Thoracic aorta (tissue), 2 donors: ENCODE measurements at regions not wholly inside any gene's neighbourhood (a gene's known extent, or its start where the extent isn't known, plus 50 kb on each side); places are given as distances from the start of the nearest gene placed in this dataset.

ENCODE experiments used
- ATAC-seq: fragments of 150-250 bp; one replicate; pipeline ENCODE4 v1.8.0; 2017; ENCODE audit warnings: low read depth; ENCODE audit not compliant: insufficient number of reproducible peaks, low FRiP score
- DNase-seq: peaks from one replicate; pipeline ENCODE4 v3.0.0-alpha.2; 2020; ENCODE audit warnings: low spot score
- H3K27ac ChIP-seq, 2 donors: fragments of 200-600 bp; sonication (generic); 1 replicate in 1 of 2; 2 replicates in 1 of 2; pipeline ENCODE4 v1.5.1; 2016; ENCODE audit warnings: mild to moderate bottlenecking in 2 of 2, moderate library complexity in 2 of 2
- H3K27me3 ChIP-seq: fragments of 200-600 bp; sonication (generic); replicated peaks from 2 replicates; pipeline ENCODE4 v1.6.0; 2016; ENCODE audit warnings: mild to moderate bottlenecking; ENCODE audit not compliant: insufficient read depth
- H3K36me3 ChIP-seq: fragments of 200-600 bp; sonication (generic); one replicate; pipeline ENCODE4 v1.5.1; 2016
- H3K4me1 ChIP-seq, 2 donors: fragments of 200-600 bp; sonication (generic); 1 replicate in 1 of 2; 2 replicates in 1 of 2; pipeline versions ENCODE4 v1.5.1 to v1.6.0; 2016; ENCODE audit warnings: low read depth in 2 of 2, mild to moderate bottlenecking in 1 of 2; ENCODE audit not compliant: control insufficient read depth in 1 of 2
- H3K4me3 ChIP-seq: fragments of 200-600 bp; sonication (generic); 2 replicates; pipeline ENCODE4 v1.5.1; 2016; ENCODE audit warnings: mild to moderate bottlenecking
- H3K9me3 ChIP-seq: fragments of 200-600 bp; sonication (generic); 2 replicates; pipeline ENCODE4 v1.5.1; 2016
- CTCF ChIP-seq: fragments of 200-600 bp; sonication (generic); IDR thresholded peaks from one replicate; pipeline ENCODE4 v1.5.1; 2019; ENCODE audit warnings: antibody characterized with exemption

GRCh38 chr2:200185628-200186000 is 120.9 kb upstream of the SPATS2L start:
- no peak for ATAC-seq
- H3K36me3 ChIP-seq, result no peaks in the 10 kb centered on the region
- no peaks in the 10 kb centered on the region for H3K27me3 ChIP-seq
- H3K4me3 ChIP-seq, result no peak overlapping the region
- H3K4me1 ChIP-seq, result peaks cover 0 to 8% of the 10 kb centered on the region in 2 donors
- TF ChIP-seq CTCF, result no peak
- DNase-seq, result no peak
- no peaks in the 10 kb centered on the region for H3K9me3 ChIP-seq
- H3K27ac ChIP-seq, result no peak overlapping the region

GRCh38 chr2:200186002-200186401 is 120.5 kb upstream of the SPATS2L start:
- DNase-seq, result no peak
- no peak overlapping the region for H3K27ac ChIP-seq
- H3K4me3 ChIP-seq, result no peak overlapping the region
- ATAC-seq, result no peak
- no peaks in the 10 kb centered on the region for H3K27me3 ChIP-seq
- no peaks in the 10 kb centered on the region for H3K9me3 ChIP-seq
- no peaks in the 10 kb centered on the region for H3K36me3 ChIP-seq
- peaks cover 0 to 8% of the 10 kb centered on the region in 2 donors for H3K4me1 ChIP-seq
- no peak for TF ChIP-seq CTCF

- Histone ChIP-seq H3K4me3 (no peak overlapping the region), H3K36me3 (no peaks in the 10 kb centered on the region), H3K9me3 (no peaks in the 10 kb centered on the region), H3K27ac (no peak overlapping the region), H3K27me3 (no peaks in the 10 kb centered on the region), H3K4me1 (peaks cover 0 to 8% of the 10 kb centered on the region in 2 donors)
- DNase-seq, result no peak
- ATAC-seq, result no peak
- TF ChIP-seq CTCF, result no peak
These were observed 117.6 kb upstream of the SPATS2L start for GRCh38 chr2:200188876-200189275.

GRCh38 chr2:200189964-200190363 is 116.5 kb upstream of the SPATS2L start:
- no peak for ATAC-seq
- Histone ChIP-seq H3K9me3 (no peaks in the 10 kb centered on the region), H3K4me1 (peaks cover 0 to 4% of the 10 kb centered on the region in 2 donors), H3K36me3 (no peaks in the 10 kb centered on the region), H3K4me3 (no peak overlapping the region), H3K27me3 (no peaks in the 10 kb centered on the region), H3K27ac (no peak overlapping the region)
- no peak for TF ChIP-seq CTCF
- DNase-seq, result no peak

GRCh38 chr2:200193331-200193730 is 113.2 kb upstream of the SPATS2L start:
- no peak for DNase-seq
- Histone ChIP-seq H3K27me3 (no peaks in the 10 kb centered on the region), H3K36me3 (no peaks in the 10 kb centered on the region), H3K4me3 (no peak overlapping the region), H3K27ac (no peak overlapping the region), H3K4me1 (no peaks in the 10 kb centered on the region), H3K9me3 (no peaks in the 10 kb centered on the region)
- no peak for TF ChIP-seq CTCF
- ATAC-seq, result no peak
